T-helper 1 cell treated with Interleukin-12 subunit alpha and Interleukin-12 subunit beta and Interleukin-4 antibody, amounts not matched to agents 30 μg/mL and 1 μg/mL, for 36 hours (primary cell): ENCODE measurements at regions not wholly inside any gene's neighbourhood (a gene's known extent, or its start where the extent isn't known, plus 50 kb on each side); places are given as distances from the start of the nearest gene placed in this dataset.

Experiments used
- H3K27ac Mint-ChIP-seq: one replicate; pipeline ENCODE4 v1.8.0; 2021; ENCODE audit warnings: mild to moderate bottlenecking, mixed read lengths
- H3K27me3 Mint-ChIP-seq: one replicate; pipeline ENCODE4 v1.8.0; 2021; ENCODE audit warnings: low read depth, mixed read lengths
- H3K36me3 Mint-ChIP-seq: one replicate; pipeline ENCODE4 v1.8.0; 2021; ENCODE audit warnings: low read depth, mixed read lengths
- H3K4me1 Mint-ChIP-seq: one replicate; pipeline ENCODE4 v1.8.0; 2021; ENCODE audit warnings: low read depth, mixed read lengths
- H3K4me3 Mint-ChIP-seq: one replicate; pipeline ENCODE4 v1.8.0; 2021; ENCODE audit warnings: mild to moderate bottlenecking, moderate library complexity, mixed read lengths
- H3K9me3 Mint-ChIP-seq: one replicate; pipeline ENCODE4 v1.8.0; 2021; ENCODE audit warnings: mixed read lengths

GRCh38 chr4:112847045-112847444 is 202.4 kb upstream of the ANK2 start:
- Mint-ChIP-seq H3K4me3 (no peak overlapping the region), H3K27me3 (peaks cover 5% of the 10 kb centered on the region), H3K4me1 (no peaks in the 10 kb centered on the region), H3K9me3 (no peaks in the 10 kb centered on the region), H3K27ac (no peak overlapping the region), H3K36me3 (no peaks in the 10 kb centered on the region)

DNA sequence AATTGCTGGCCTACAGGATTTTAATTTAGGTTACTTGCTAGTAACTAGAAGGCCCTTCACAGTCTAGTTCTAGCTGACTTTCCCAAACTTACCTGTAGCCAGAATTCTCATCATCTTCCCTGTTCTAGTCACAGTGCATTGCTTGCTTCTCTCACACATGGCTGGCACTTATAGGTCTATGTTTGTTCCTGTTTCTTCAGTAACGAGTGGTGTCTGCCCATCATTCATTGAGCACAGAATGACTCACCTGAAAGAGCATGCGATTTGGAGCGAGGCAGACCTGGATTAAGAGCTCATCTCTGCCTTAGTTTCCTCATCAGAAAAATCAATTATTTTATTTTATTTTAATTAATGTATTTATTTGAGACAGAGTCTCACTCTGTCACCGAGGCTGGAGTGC is 201.7 kb upstream of the ANK2 start:
- no peak overlapping the region for H3K27ac Mint-ChIP-seq
- no peaks in the 10 kb centered on the region for H3K4me1 Mint-ChIP-seq
- H3K27me3 Mint-ChIP-seq, result peaks cover 5% of the 10 kb centered on the region
- no peaks in the 10 kb centered on the region for H3K9me3 Mint-ChIP-seq
- no peak overlapping the region for H3K4me3 Mint-ChIP-seq
- H3K36me3 Mint-ChIP-seq, result no peaks in the 10 kb centered on the region

DNA sequence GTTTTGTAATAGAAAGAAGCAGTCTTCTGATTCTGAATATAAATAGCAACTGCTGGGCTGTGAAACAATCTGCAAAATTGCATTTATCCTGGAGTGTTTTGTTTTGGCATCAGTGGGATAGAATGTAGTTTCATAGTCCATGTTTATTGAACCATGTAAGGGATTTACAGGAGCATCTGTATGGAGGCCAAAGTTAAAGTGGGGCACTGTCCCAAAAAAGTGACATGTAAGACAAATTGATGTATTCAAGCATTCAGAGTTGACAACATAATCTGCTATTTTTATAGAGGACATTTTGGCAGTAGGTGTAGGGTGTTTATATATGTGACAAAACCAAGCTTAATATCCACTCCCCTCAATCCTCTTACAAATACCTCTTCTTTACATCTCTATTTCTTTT is 200.5 kb upstream of the ANK2 start:
- no peak overlapping the region for H3K27ac Mint-ChIP-seq
- no peaks in the 10 kb centered on the region for H3K9me3 Mint-ChIP-seq
- H3K4me3 Mint-ChIP-seq, result no peak overlapping the region
- H3K4me1 Mint-ChIP-seq, result no peaks in the 10 kb centered on the region
- H3K27me3 Mint-ChIP-seq, result peaks cover 5% of the 10 kb centered on the region
- H3K36me3 Mint-ChIP-seq, result no peaks in the 10 kb centered on the region

DNA sequence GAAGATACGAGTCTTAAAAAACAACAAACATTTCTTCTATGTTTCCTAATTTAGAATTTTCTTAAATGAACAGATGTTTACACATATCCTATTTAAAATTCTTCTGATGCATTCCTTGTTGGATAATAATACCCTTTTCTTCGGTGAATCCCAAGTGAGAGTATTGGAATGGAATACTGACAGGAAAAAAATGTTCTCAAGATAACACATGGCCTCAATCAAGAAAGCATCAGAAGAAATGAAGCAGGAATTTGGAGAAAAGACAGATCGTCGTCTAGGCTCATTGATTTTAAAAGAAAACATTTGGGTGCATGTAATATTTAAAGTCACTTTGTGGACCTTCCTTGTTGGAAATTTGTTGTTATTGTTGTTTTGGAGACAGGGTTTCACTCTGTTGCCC is 196.9 kb upstream of the ANK2 start:
- Mint-ChIP-seq H3K27me3 (peaks cover 4% of the 10 kb centered on the region), H3K36me3 (no peaks in the 10 kb centered on the region), H3K4me3 (no peak overlapping the region), H3K27ac (no peak overlapping the region), H3K4me1 (no peaks in the 10 kb centered on the region), H3K9me3 (no peaks in the 10 kb centered on the region)

GRCh38 chr4:112853662-112854256 is 195.7 kb upstream of the ANK2 start:
- no peaks in the 10 kb centered on the region for H3K36me3 Mint-ChIP-seq
- H3K27me3 Mint-ChIP-seq, result peaks cover 4% of the 10 kb centered on the region
- H3K4me3 Mint-ChIP-seq, result no peak overlapping the region
- no peaks in the 10 kb centered on the region for H3K9me3 Mint-ChIP-seq
- H3K27ac Mint-ChIP-seq, result no peak overlapping the region
- H3K4me1 Mint-ChIP-seq, result no peaks in the 10 kb centered on the region

- Mint-ChIP-seq H3K27me3 (peaks cover 6% of the 10 kb centered on the region), H3K9me3 (no peaks in the 10 kb centered on the region), H3K27ac (no peak overlapping the region), H3K4me1 (no peaks in the 10 kb centered on the region), H3K4me3 (no peak overlapping the region), H3K36me3 (no peaks in the 10 kb centered on the region)
These were observed 195.0 kb upstream of the ANK2 start for GRCh38 chr4:112854420-112854819.

GRCh38 chr4:112855058-112855457 is 194.4 kb upstream of the ANK2 start:
- Mint-ChIP-seq H3K4me1 (no peaks in the 10 kb centered on the region), H3K4me3 (no peak overlapping the region), H3K36me3 (no peaks in the 10 kb centered on the region), H3K27me3 (peaks cover 12% of the 10 kb centered on the region), H3K9me3 (no peaks in the 10 kb centered on the region), H3K27ac (no peak overlapping the region)

DNA sequence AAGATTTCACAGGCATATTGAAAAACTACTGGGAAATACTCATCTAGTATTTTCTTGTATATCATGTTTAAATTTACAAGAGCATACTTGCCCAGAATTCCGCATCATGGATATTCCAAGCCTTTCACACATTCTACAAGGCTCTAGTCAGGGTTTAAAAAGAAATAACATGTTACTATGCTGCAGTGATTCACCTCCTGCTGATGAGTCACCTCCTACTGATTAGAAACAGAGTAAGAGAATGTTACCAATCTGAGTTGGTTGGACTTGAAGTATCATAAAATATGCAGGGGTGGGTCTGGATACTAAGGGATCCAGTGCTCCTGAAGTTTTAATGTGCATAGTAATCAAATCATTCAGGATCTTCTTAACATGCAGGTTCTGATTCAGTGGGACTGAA is 192.0 kb upstream of the ANK2 start:
- Mint-ChIP-seq H3K4me3 (no peak overlapping the region), H3K27ac (no peak overlapping the region), H3K9me3 (no peaks in the 10 kb centered on the region), H3K27me3 (peaks cover 12% of the 10 kb centered on the region), H3K4me1 (no peaks in the 10 kb centered on the region), H3K36me3 (no peaks in the 10 kb centered on the region)

DNA sequence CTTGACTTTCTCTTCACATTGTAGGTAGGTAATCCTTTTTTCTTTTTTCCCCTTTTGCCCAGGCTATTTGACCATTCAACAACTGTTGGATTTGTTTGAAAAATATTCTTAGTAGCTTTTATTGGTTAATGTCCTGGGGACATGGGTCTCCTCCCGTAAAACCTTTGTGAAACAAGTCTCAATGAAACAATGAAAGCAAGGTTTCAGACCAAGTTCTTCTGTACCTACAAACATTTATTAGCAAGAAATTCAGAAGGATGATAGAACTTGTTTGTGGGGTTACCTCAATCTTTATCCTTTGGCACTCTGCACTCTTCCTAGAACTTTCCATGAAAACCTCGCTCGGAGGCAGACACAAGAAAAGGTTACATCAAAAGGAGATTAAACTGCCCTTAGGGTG is 190.7 kb upstream of the ANK2 start:
- peaks cover 12% of the 10 kb centered on the region for H3K27me3 Mint-ChIP-seq
- H3K36me3 Mint-ChIP-seq, result no peaks in the 10 kb centered on the region
- H3K9me3 Mint-ChIP-seq, result no peaks in the 10 kb centered on the region
- H3K27ac Mint-ChIP-seq, result no peak overlapping the region
- no peaks in the 10 kb centered on the region for H3K4me1 Mint-ChIP-seq
- H3K4me3 Mint-ChIP-seq, result no peak overlapping the region

DNA sequence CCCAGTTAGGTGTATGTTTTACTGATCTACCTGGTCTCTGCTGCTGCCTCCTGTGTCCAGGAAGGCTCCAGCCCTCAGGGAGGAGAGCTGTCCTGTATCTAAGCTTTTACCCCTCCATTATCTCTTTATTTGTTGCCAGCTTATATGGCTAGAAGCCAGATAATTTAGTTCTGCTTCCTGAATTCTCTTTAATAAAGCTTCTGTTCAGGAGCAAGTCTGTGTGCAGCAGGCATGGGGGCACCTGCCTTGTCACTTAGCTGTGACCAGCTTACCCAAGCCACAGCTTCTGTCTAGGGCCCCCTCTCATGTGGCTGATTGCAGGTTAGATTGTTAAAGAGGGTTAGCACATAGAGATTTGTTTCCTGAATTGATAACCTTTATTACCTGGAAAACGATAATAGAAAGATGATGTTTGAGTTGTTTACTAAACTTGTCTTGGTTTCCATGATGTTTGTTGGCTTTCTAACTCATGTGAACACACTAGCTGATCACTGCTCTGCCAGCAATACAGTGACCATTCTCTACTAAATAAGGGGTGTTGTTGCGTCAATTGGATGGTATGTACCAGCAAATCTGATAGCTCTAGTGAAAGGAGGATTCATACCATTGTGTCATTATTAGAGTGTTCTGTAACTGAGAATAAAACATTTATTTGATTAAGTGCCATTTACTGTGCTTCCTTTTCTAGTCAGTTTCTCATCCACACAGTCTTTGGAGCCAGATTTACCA is 189.8 kb upstream of the ANK2 start:
- Mint-ChIP-seq H3K27me3 (peaks cover 9% of the 10 kb centered on the region), H3K9me3 (no peaks in the 10 kb centered on the region), H3K4me1 (no peaks in the 10 kb centered on the region), H3K36me3 (no peaks in the 10 kb centered on the region), H3K27ac (no peak overlapping the region), H3K4me3 (no peak overlapping the region)

DNA sequence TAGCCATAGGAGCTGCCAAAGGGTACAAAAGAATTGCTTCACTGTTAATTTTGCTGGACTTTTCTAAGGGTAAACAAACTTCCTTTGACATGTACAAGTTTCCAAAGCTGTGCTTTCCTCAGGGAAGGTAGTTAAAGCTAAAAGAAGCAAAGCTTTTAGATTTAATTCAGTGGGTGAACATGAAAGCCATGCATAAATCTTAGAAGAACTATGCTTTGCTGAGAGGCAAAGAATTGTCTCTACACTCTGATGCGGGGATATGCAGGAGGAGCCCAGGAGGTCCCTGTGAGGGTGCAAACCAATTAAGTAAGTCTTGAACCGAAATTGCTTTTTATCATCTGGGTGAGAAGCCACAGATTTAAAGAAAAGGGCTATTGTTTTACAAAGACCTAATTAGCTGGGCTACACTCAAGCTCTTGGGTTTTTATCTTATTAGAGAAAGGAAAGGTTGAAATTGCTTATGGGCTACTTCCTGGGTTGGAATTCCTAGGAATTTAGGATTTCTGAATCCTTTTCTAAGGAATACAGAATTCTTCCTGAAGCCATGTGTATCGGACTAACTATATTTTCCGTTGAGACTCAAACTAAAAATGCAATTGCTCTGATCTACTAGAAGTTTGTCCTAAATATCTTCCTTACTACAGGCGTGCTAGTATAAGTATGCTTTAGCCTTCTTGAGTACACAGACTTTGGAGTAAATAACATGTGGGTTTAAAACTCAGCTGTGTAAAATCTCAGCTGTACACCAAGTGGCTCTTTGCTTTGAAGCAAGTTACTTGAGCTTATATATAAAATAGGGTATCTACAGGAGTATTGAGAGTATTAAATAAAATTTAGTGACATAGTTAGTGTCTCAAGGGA is 188.4 kb upstream of the ANK2 start:
- H3K27ac Mint-ChIP-seq, result no peak overlapping the region
- no peaks in the 10 kb centered on the region for H3K9me3 Mint-ChIP-seq
- H3K4me1 Mint-ChIP-seq, result no peaks in the 10 kb centered on the region
- no peaks in the 10 kb centered on the region for H3K36me3 Mint-ChIP-seq
- peaks cover 9% of the 10 kb centered on the region for H3K27me3 Mint-ChIP-seq
- no peak overlapping the region for H3K4me3 Mint-ChIP-seq

DNA sequence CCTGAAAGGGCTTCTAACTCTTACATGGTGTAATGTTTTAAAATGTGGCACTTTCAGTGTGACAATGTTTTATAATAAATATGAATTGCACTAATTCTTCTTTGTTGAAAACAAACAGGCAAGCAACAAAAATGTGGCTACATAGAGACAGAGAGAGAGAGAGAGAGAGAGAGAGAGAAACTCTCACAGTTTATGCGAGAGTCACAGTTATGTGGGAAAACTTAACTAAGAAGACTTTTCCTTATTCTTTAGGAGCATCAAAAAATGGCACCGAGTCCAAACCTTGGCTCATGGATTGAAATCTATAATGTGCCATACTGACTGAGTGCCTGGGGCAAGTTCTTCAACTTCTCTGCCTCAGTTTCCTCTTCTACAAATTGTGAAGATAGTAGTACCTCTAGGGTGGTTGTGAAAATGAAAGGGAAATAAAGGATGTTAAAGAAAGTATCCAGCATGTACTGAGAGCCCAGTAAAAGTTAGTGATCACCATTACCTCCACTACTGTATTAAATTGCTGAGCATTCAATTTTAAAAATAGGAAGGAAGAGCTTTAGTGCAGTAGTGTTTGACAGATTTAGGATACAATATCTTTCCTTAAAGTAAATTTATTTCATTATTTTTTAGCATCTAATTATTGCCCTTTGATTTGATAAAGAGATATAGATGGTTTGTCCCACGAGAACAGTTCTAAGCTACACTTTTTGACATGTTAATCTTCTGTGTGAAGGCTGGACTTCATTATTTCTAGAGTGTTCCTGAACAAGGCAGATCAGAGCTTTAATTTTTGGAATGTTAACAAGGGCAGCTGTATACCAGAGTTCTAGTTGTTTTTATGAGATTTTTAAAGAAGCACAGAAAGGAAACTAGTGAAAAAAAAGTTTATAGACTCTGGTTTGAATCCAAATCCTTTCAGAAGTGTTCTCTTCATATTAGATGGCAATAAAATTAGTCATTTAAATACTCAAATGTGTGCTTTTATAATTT is 187.5 kb upstream of the ANK2 start:
- H3K27me3 Mint-ChIP-seq, result peaks cover 9% of the 10 kb centered on the region
- H3K36me3 Mint-ChIP-seq, result no peaks in the 10 kb centered on the region
- H3K4me1 Mint-ChIP-seq, result no peaks in the 10 kb centered on the region
- H3K4me3 Mint-ChIP-seq, result no peak overlapping the region
- no peak overlapping the region for H3K27ac Mint-ChIP-seq
- H3K9me3 Mint-ChIP-seq, result no peaks in the 10 kb centered on the region

GRCh38 chr4:112865443-112865842 is 184.0 kb upstream of the ANK2 start:
- Mint-ChIP-seq H3K4me3 (no peak overlapping the region), H3K27ac (no peak overlapping the region), H3K27me3 (peaks cover 9% of the 10 kb centered on the region), H3K36me3 (no peaks in the 10 kb centered on the region), H3K9me3 (no peaks in the 10 kb centered on the region), H3K4me1 (no peaks in the 10 kb centered on the region)

DNA sequence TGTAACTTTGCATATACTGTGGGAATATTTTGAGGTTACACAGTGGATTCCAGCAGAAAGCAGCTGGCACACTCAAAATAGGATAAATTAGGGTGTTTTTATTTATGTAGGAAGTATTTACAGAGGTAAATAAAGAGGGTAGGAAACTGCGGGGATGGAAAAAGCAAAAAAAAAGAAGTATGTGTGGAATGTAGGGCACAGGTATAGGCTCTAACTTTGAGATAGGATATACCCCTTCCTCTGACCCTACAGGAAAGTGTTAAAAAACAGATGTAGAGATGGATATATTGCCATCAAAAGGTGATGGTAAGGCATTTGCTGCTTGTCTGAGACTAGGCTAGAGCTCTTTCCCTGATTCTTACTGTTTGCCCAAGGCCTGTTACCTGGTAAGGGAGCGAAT is 173.1 kb upstream of the ANK2 start:
- Mint-ChIP-seq H3K4me1 (no peaks in the 10 kb centered on the region), H3K4me3 (no peak overlapping the region), H3K27me3 (peaks cover 4% of the 10 kb centered on the region), H3K9me3 (no peaks in the 10 kb centered on the region), H3K36me3 (no peaks in the 10 kb centered on the region), H3K27ac (no peak overlapping the region)
